Kidney tubule cell (primary cell): ENCODE measurements at regions not wholly inside any gene's neighbourhood (a gene's known extent, or its start where the extent isn't known, plus 50 kb on each side); places are given as distances from the start of the nearest gene placed in this dataset.
A peak's percentile ranks its signal among the peaks of the same experiment; 100 is the strongest.

Experiments
- DNase-seq: peaks from one replicate; pipeline ENCODE4 v3.0.0-alpha.2; 2018; ENCODE audit warnings: low spot score

DNA sequence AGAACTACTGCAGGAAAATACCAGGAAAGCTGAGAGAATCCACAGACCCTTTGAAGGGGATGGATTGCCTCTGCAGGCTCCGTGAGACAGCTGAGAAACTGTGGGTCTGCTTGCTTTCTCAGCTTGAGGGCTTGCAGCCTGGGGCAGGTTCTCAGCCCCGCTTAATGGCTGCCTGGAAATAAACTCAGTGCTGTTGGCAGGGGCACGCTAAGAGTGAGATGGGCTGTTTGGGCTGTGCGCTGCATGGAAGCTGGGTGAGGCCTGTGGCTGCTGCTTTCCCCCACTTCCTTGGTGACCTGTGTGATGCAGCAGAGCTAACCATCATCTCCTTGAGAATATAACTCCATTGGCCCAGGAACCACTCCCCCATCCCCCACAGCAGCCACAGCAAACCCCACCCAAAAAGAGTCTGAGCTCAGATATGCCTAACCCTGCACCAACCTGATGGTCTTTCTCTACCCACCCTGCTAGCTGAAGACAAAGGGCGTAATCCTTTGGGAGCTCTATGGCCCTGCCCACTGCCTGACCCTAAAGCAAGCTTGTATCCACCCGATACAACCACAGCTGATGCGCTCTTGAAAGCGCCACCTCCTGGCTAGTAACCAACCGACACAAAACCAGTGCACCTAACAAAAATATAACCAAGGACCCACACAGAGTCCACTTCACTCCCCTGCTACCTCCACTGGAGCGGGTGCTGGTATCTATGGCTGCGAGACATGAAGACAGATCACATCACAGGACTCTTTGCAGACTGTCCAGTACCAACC lies 800.6 kb upstream of the MAP3K7 start:
- no peak for DNase-seq

DNA sequence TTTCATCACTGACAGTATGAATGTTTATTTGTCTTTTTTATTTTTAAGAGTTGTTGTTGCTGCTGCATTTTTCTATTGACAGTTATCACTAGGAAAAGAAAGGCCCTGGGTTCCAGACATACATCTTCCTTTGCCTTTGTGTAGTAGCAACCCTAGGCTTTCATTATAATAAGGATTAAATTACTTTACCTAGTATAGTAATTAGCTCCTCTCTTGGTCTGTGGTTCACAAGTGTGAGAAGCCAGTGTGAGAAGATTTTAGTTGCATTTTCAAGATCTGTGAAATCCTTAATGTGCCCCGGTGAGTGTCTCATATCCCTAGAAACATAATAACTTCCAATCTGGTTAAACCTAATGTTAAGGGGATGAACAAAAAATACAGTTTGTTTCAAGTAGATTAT lies 799.3 kb upstream of the MAP3K7 start:
- DNase-seq: no peak

DNA sequence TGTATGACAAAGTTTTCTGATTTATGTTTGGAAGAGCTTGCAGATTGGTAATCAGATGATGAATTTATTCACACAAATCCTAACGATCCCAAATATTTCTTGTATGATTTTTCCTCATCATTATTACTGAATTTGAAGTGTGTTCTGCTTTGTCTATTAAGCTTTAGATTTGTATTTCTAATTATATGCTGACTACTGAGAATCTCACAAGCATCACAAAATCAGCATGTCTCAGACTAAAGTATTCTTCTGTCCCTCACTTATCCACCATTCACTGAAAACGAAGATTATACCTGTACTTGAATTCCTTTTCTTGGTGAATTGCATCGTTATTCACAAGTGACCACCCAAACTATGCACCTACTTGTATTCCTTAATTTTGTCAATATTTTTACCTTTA lies 796.3 kb upstream of the MAP3K7 start:
- no peak for DNase-seq

DNA sequence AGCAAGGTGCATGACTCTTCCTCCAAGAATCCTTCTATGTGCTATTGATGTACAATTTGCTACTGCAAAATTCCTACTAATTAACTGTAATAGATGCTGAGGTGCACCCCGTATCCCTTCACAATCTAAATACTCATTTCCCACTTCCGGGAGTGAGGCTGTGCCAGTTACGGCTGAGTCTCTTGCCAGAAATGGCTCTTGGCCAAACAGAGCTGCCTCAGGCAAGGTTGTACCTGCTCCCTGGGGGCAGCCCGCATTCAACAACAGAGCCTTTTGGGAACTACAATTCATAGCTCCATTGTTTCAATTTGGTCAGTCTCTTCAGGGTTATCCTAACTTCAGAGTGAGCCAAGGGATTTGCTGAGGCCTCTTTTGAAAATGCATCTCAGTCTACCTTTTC lies 789.8 kb upstream of the MAP3K7 start:
- peak; percentile 31 for DNase-seq

- DNase-seq: no peak
These were observed 779.9 kb upstream of the MAP3K7 start for GRCh38 chr6:91366781-91367180.

DNA sequence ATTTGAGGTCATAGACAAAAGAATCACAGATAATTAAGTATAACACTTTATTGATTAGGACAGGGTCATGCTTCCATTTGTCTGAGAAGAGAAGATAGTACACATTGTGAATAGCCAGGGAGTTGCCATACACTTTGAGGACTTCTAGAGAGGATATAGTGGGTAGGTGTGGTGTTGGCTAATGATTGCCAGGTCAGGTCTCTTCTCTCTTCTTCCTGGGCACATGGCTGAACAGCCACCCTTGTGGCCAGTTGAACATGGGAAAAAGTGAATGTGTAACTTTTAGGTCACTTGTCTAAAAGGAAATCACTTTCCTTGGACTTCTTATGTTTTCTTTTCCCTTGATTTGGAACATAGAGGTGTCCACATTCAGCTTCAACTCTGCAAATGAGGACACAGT lies 772.1 kb upstream of the MAP3K7 start:
- peak; percentile 55 for DNase-seq

- DNase-seq: no peak
These were observed 766.0 kb upstream of the MAP3K7 start for GRCh38 chr6:91352878-91353277.

DNA sequence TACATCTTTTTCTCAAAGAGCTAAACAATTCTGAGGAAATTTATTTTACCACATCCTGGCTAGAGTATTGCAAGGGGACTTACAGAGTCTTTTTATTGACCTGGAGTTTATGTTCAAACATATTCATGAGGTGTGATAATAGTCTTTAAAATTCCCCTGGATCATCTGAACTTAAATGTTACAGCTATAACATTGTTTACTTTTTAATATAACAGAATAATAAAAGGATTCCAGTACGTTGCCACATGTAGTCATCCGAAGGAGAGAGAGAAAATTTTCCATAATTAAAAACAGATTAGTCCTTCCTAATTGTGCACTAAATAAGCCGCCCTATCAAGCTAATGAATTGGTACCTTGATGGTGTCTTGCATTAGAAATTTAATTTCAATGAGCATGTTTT lies 765.4 kb upstream of the MAP3K7 start:
- no peak for DNase-seq

- DNase-seq: no peak
These were observed 763.5 kb upstream of the MAP3K7 start for GRCh38 chr6:91350146-91350908.

GRCh38 chr6:91341473-91341872 lies 754.6 kb upstream of the MAP3K7 start:
- DNase-seq: no peak

DNA sequence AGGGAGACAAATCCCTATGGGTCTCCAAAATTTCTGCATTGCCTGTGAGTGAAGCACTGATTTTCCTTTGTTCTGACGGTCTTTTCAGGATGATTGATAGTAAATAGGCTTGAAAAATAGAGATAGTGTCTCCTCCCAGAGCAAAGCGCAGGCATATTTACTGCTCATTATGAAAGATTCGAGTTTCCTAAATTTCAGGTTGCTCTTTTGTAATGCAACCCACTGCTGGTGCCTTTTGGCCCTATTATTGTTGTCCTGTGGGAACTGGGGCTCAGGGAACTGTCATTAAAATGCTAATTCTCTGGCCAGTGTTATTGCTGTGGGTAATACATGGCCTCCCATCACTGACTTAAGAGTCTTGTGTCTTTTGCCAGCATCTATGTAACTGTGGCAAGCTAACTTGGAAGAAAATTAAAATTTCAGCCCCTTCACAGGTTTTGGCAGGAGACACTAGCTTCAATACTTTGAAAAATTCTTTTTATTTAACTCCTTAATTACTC lies 754.1 kb upstream of the MAP3K7 start:
- DNase-seq: no peak

GRCh38 chr6:91337967-91338366 lies 751.1 kb upstream of the MAP3K7 start:
- DNase-seq: no peak

DNA sequence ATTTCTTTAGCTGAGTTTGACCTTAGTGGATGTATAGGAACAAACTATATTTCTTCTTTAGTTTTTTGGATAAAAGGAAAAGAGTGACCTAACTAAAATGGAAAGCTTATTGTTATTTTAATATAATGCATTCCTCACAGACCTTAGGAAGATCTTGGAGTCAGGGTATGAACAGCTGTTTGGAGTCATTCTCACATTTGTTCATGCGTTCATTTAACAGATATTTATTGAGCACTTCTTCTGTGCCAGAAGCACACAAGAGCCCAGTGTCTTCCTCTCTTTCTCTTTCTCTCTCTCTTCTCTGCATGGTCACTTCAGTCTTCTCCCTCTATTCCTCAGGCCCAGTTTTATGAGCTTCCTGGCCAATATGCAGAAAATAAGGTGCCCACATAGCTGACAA lies 744.0 kb upstream of the MAP3K7 start:
- no peak for DNase-seq

DNA sequence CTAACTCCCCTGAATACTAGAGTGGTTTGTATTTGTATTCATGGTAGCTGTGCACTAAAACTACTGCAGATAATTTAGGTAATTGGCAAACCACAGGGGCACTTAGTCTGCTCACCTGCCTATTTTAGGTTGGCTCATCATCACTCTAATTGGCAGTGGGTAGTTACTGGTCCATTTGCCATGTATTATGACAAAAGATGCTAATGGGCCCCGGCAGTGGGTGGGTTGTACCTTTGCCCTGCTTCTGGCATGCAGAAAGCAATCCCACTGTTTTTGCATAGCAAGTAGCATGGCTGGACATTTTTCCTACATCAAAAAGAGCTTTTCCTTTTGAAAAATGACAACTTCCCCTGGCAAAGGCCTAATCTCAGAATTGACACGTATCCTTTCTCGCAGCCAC lies 741.4 kb upstream of the MAP3K7 start:
- DNase-seq: no peak

DNA sequence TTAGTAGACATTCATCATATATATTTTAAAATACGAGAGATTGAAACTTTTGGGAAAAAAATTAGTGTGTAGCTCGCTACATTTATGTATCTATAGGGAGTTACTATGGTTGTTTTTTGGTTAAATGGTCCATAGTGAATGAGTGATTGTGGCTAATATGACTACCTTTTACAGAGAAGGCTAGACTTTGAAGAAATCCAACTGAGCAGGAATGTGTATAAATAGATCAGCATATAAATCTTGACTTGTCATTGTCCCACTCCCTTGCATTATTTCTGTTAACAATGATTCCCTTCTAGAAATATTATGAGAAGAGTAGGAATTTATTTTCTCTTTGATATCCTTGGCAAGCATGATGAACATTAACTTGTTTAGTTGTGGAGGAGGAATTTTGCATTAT lies 737.8 kb upstream of the MAP3K7 start:
- no peak for DNase-seq

GRCh38 chr6:91317984-91318383 lies 731.1 kb upstream of the MAP3K7 start:
- DNase-seq: no peak

- DNase-seq: no peak
These were observed 730.5 kb upstream of the MAP3K7 start for GRCh38 chr6:91317247-91317835.

- DNase-seq: no peak
These were observed 723.3 kb upstream of the MAP3K7 start for GRCh38 chr6:91310178-91310577.

DNA sequence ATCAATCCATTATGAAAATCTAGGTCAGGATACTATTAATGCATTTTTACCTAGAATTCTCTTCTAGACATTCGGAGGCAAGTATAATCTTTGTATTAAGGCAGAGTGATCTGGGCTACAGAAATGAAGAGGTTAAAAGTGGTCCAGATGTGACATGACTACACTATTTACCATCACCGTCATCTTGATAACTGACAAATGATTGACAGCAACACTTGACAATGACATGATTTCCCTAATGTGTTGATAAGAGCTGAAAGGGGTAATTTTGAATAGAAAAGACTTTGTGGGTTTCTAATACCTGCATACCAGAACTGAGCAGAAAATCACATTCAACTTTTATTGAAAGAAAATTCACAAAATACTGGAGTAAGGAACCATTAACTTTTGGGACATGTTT lies 718.9 kb upstream of the MAP3K7 start:
- no peak for DNase-seq

DNA sequence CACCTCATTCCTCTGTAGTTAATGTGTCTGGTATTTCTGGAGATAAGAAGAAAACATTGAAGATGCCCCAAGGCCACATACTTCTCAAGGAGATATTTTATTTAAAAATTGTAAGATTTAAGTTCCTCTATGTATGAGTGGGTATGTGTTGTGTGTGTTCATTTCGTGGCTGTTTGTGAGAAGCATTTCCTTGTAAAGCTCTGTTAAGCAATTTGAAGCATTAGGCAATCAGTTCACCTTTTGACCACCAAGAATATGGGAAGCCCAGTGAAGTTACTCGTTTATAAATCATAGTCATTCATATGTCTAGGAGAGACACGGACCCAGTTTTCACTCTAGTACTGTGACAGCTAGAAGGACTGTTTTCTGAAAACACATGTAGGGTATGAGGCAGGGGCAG lies 717.6 kb upstream of the MAP3K7 start:
- no peak for DNase-seq

DNA sequence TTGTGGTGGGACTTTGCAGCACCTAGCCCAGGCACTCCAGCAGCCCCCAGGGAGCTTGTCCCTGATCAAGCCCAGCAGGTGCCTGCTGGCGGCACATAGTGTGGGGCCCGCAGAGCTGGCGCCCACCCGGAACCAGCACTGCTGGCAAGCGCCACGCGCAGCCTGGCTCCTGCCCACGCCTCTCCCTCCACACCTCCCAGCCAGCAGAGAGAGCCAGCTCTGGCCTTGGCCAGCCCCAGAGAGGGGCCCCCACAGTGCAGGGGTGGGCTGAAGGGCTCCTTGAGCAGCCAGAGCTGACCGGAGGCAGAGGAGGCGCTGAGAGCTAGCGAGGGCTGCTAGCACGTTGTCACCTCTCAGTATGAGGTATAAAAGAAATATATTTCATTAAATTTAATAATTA lies 716.5 kb upstream of the MAP3K7 start:
- no peak for DNase-seq

GRCh38 chr6:91299544-91300491 lies 712.9 kb upstream of the MAP3K7 start:
- peak; percentile 72 for DNase-seq
